Right cardiac atrium (tissue), 5 donors: ENCODE measurements at regions not wholly inside any gene's neighbourhood (a gene's known extent, or its start where the extent isn't known, plus 50 kb on each side); places are given as distances from the start of the nearest gene placed in this dataset.

Experiments
- ATAC-seq, 2 donors: fragments of 200-7000 bp; cut with Tn5 transposase; one replicate each; pipeline versions ENCODE4 v1.8.0 to v1.9.1; 2020; ENCODE audit warnings: moderate library complexity in 2 of 2, mild to moderate bottlenecking in 1 of 2
- DNase-seq, 3 donors: peaks; one replicate each; pipeline ENCODE4 v3.0.0-alpha.2; 2020
- H3K27ac ChIP-seq: one replicate; pipeline ENCODE4 v1.5.1; 2013; ENCODE audit warnings: mild to moderate bottlenecking, low read length, control low read depth, moderate library complexity
- H3K27me3 ChIP-seq: one replicate; pipeline ENCODE4 v1.6.1; 2013; ENCODE audit not compliant: control insufficient read depth, insufficient read depth
- H3K4me1 ChIP-seq: one replicate; pipeline ENCODE4 v1.6.1; 2013; ENCODE audit warnings: low read length; ENCODE audit not compliant: control insufficient read depth, insufficient read depth
- H3K4me3 ChIP-seq: one replicate; pipeline ENCODE4 v1.5.1; 2013; ENCODE audit warnings: low read length, control low read depth
- H3K9me3 ChIP-seq: one replicate; pipeline ENCODE4 v1.6.1; 2013; ENCODE audit warnings: low read length; ENCODE audit not compliant: control insufficient read depth
- WGBS: extraction: QIAGEN DNeasy Blood & Tissue Kit; methylation state at CpG from one replicate; pipeline ENCODE4 v1.1.7; 2013; 5-methylcytosine and 5-hydroxymethylcytosine counted together
- intact Hi-C, 4 donors: fragments of 100-400 bp; cut with DNase I; formaldehyde crosslinking; loops; one replicate each; pipeline versions ENCODE4 v1.11.0 to v1.14.0; 2022 to 2023
- donor health status: healthy with polysubstance abuse.
- donor health status: DM: no; HTN: yes; CAD: no.
- donor health status: DM: no; HTN: no; CAD: no.
- donor health status: DM: no; HTN: yes; CAD: no; lungs with severe emphysema.
- donor health status: DM: yes; HTN: yes; CAD: no.

- H3K27me3 ChIP-seq: no peaks in the 10 kb centered on the region
- no peaks in the 10 kb centered on the region for H3K4me1 ChIP-seq
- intact Hi-C loops: no loop called here
- no peak overlapping the region for H3K27ac ChIP-seq
- no peak for ATAC-seq
- WGBS: 85% methylated on average over 8 of the region's 8 CpGs
- no peak overlapping the region for H3K4me3 ChIP-seq
- no peaks in the 10 kb centered on the region for H3K9me3 ChIP-seq
- no peak for DNase-seq
Observed at GRCh38 chr1:238900334-238900865, 486.0 kb upstream of the CHRM3 start.

GRCh38 chr1:238898856-238899255 is 487.5 kb upstream of the CHRM3 start:
- H3K9me3 ChIP-seq: no peaks in the 10 kb centered on the region
- no peak overlapping the region for H3K4me3 ChIP-seq
- no peaks in the 10 kb centered on the region for H3K27me3 ChIP-seq
- no peak overlapping the region for H3K27ac ChIP-seq
- no peak for ATAC-seq
- intact Hi-C loops: no loop called here
- no peaks in the 10 kb centered on the region for H3K4me1 ChIP-seq
- DNase-seq: no peak

GRCh38 chr1:238895911-238896310 is 490.5 kb upstream of the CHRM3 start:
- DNase-seq (no peak), ATAC-seq (no peak)
- no peaks in the 10 kb centered on the region for H3K9me3 ChIP-seq
- no peak overlapping the region for H3K27ac ChIP-seq
- intact Hi-C loops: no loop called here
- H3K4me1 ChIP-seq: no peaks in the 10 kb centered on the region
- WGBS: 56% methylated on average over 2 of the region's 2 CpGs
- no peak overlapping the region for H3K4me3 ChIP-seq
- no peaks in the 10 kb centered on the region for H3K27me3 ChIP-seq

- intact Hi-C loops: no loop called here
- no peak for ATAC-seq
- DNase-seq: no peak
- H3K4me1 ChIP-seq: no peaks in the 10 kb centered on the region
- H3K27me3 ChIP-seq: no peaks in the 10 kb centered on the region
- H3K27ac ChIP-seq: no peak overlapping the region
- H3K4me3 ChIP-seq: no peak overlapping the region
- 64% methylated on average over 4 of the region's 4 CpGs for WGBS
- H3K9me3 ChIP-seq: no peaks in the 10 kb centered on the region
Observed at GRCh38 chr1:238892612-238893011, 493.8 kb upstream of the CHRM3 start.

- intact Hi-C loops: no loop called here
- H3K4me1 ChIP-seq: no peaks in the 10 kb centered on the region
- DNase-seq: no peak
- H3K27ac ChIP-seq: no peak overlapping the region
- ATAC-seq: no peak
- WGBS: 66% methylated on average over 8 of the region's 8 CpGs
- no peaks in the 10 kb centered on the region for H3K9me3 ChIP-seq
- H3K27me3 ChIP-seq: no peaks in the 10 kb centered on the region
- H3K4me3 ChIP-seq: no peak overlapping the region
Observed at GRCh38 chr1:238861342-238862066, 524.9 kb upstream of the CHRM3 start.

- no peak for ATAC-seq
- intact Hi-C loops: no loop called here
- Histone ChIP-seq H3K27ac (no peak overlapping the region), H3K9me3 (no peaks in the 10 kb centered on the region), H3K4me3 (no peak overlapping the region), H3K4me1 (no peaks in the 10 kb centered on the region), H3K27me3 (no peaks in the 10 kb centered on the region)
- DNase-seq: no peak
Observed at GRCh38 chr1:238833919-238834318, 552.4 kb upstream of the CHRM3 start.

- no peak for DNase-seq
- H3K27me3 ChIP-seq: no peaks in the 10 kb centered on the region
- intact Hi-C loops: no loop called here
- no peak overlapping the region for H3K4me3 ChIP-seq
- no peaks in the 10 kb centered on the region for H3K4me1 ChIP-seq
- H3K9me3 ChIP-seq: no peaks in the 10 kb centered on the region
- WGBS: 98% methylated on average over 1 of the region's 1 CpG
- no peak for ATAC-seq
- H3K27ac ChIP-seq: no peak overlapping the region
Observed at GRCh38 chr1:238832106-238832505, 554.3 kb upstream of the CHRM3 start.

GRCh38 chr1:238830036-238830611 is 556.2 kb upstream of the CHRM3 start:
- no peaks in the 10 kb centered on the region for H3K9me3 ChIP-seq
- H3K27ac ChIP-seq: no peak overlapping the region
- intact Hi-C loops: no loop called here
- DNase-seq (no peak), ATAC-seq (no peak)
- 62% methylated on average over 3 of the region's 3 CpGs for WGBS
- H3K4me3 ChIP-seq: no peak overlapping the region
- no peaks in the 10 kb centered on the region for H3K27me3 ChIP-seq
- H3K4me1 ChIP-seq: no peaks in the 10 kb centered on the region

GRCh38 chr1:238826891-238827290 is 559.5 kb upstream of the CHRM3 start:
- Histone ChIP-seq H3K4me1 (no peaks in the 10 kb centered on the region), H3K9me3 (no peaks in the 10 kb centered on the region), H3K27me3 (no peaks in the 10 kb centered on the region), H3K4me3 (no peak overlapping the region), H3K27ac (no peak overlapping the region)
- DNase-seq (no peak), ATAC-seq (no peak)
- intact Hi-C loops: no loop called here

- ATAC-seq (no peak), DNase-seq (no peak)
- no peaks in the 10 kb centered on the region for H3K9me3 ChIP-seq
- H3K27me3 ChIP-seq: no peaks in the 10 kb centered on the region
- no peak overlapping the region for H3K4me3 ChIP-seq
- H3K4me1 ChIP-seq: no peaks in the 10 kb centered on the region
- intact Hi-C loops: no loop called here
- no peak overlapping the region for H3K27ac ChIP-seq
Observed at GRCh38 chr1:238823416-238823815, 563.0 kb upstream of the CHRM3 start.

- ATAC-seq (no peak), DNase-seq (no peak)
- Histone ChIP-seq H3K27me3 (no peaks in the 10 kb centered on the region), H3K4me1 (no peaks in the 10 kb centered on the region), H3K9me3 (no peaks in the 10 kb centered on the region), H3K27ac (no peak overlapping the region), H3K4me3 (no peak overlapping the region)
- intact Hi-C loops: no loop called here
- 68% methylated on average over 3 of the region's 3 CpGs for WGBS
Observed at GRCh38 chr1:238811211-238811879, 575.0 kb upstream of the CHRM3 start.
